Lower leg skin (tissue), 4 donors: ENCODE measurements at regions not wholly inside any gene's neighbourhood (a gene's known extent, or its start where the extent isn't known, plus 50 kb on each side); places are given as distances from the start of the nearest gene placed in this dataset.
A peak's percentile ranks its signal among the peaks of the same experiment; 100 is the strongest.
"Not testable (repeated sequence)": the region's sequence is repeated elsewhere in the genome, so short reads cannot be mapped to it uniquely, and the experiment has no call there.

Source experiments
- DNase-seq, 2 donors: peaks; one replicate each; pipeline ENCODE4 v3.0.0-alpha.2; 2019; ENCODE audit warnings: low spot score in 2 of 2
- H3K4me3 ChIP-seq: fragments of 200-600 bp; sonication (generic); 2 replicates; pipeline ENCODE4 v1.5.1; 2017; ENCODE audit warnings: mild to moderate bottlenecking, low read depth; ENCODE audit not compliant: poor library complexity, severe bottlenecking
- POLR2A ChIP-seq, 2 donors: fragments of 450-650 bp; IDR thresholded peaks; one replicate each; pipeline ENCODE4 v1.6.1; 2016 to 2017; ENCODE audit warnings: antibody characterized with exemption in 2 of 2, mild to moderate bottlenecking in 1 of 2, moderate library complexity in 1 of 2
- WGBS, 2 donors: methylation state at CpG; one replicate each; pipeline ENCODE4 v1.1.5; 2018; 5-methylcytosine and 5-hydroxymethylcytosine counted together
- intact Hi-C: fragments of 100-400 bp; cut with DNase I; formaldehyde crosslinking; loops from one replicate; pipeline ENCODE4 v1.15.0; 2023; ENCODE audit warnings: low total_unique reads
- TF ChIP-seq, protein P1 (sequence below), 3 donors: fragments of 450-650 bp; IDR thresholded peaks; one replicate each; pipeline ENCODE4 v1.5.1; 2016; ENCODE audit warnings: antibody characterized with exemption in 3 of 3, mild to moderate bottlenecking in 3 of 3, moderate library complexity in 2 of 3

DNA sequence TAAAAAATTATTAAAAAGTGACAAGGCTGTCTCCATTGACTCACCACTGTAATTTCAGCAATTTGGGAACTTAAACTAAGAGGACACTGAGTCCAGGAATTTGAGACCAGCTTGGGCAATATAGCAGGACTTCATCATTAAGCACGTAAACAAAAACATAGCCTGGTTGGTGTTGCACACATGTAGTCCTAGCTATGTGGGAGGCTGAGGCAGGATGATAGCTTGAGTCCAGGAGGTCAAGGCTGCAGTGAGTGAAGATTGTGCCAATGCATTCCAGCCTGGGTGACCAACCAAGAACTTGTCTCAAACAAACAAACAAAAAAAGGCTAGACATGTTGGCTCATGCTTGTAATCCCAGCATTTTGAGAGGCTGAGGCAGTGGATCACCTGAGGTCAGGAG, 439.4 kb upstream of the TSPY4 start:
- TF ChIP-seq, protein P1, sequence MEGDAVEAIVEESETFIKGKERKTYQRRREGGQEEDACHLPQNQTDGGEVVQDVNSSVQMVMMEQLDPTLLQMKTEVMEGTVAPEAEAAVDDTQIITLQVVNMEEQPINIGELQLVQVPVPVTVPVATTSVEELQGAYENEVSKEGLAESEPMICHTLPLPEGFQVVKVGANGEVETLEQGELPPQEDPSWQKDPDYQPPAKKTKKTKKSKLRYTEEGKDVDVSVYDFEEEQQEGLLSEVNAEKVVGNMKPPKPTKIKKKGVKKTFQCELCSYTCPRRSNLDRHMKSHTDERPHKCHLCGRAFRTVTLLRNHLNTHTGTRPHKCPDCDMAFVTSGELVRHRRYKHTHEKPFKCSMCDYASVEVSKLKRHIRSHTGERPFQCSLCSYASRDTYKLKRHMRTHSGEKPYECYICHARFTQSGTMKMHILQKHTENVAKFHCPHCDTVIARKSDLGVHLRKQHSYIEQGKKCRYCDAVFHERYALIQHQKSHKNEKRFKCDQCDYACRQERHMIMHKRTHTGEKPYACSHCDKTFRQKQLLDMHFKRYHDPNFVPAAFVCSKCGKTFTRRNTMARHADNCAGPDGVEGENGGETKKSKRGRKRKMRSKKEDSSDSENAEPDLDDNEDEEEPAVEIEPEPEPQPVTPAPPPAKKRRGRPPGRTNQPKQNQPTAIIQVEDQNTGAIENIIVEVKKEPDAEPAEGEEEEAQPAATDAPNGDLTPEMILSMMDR (IDR thresholded peaks at IDR 0.05) = no peak
- TF ChIP-seq POLR2A (IDR thresholded peaks at IDR 0.05) = no peak
- WGBS, 2 donors = 100% methylated on average over 1 of the region's 1 CpG; no CpG with 5 or more reads in 1 of the 2 donors

DNA sequence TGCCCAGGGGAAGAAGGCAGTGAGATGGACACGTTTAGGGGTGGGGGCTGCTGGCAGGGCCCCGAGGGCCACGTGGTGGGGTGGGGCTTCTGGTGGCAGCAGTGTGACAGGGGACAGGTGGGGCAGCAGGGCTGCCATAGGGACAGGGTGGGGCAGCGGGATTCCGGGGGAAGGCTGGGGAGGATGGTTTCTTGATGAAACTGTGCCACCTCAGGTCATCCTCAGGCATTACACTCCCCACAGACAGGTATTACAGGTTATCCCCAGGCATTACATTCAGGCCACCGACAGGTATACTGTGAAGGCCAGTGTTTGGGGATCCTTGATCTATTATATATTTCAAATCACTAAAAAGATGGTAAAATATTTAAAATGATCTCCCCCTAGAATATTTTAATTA, 432.1 kb upstream of the TSPY4 start:
- 32% methylated on average over 6 of the region's 6 CpGs; no CpG with 5 or more reads in 1 of the 2 donors for WGBS, 2 donors
- TF ChIP-seq POLR2A (IDR thresholded peaks at IDR 0.05) = no peak
- TF ChIP-seq, protein P1 (IDR thresholded peaks at IDR 0.05) = no peak
- no peak overlapping the region for H3K4me3 ChIP-seq
- no peak for DNase-seq
- intact Hi-C loops = no loop called here

More for the DNA sequence above, 439.4 kb upstream of the TSPY4 start:
- intact Hi-C loops = no loop called here
- no peak overlapping the region for H3K4me3 ChIP-seq
- DNase-seq = no peak

DNA sequence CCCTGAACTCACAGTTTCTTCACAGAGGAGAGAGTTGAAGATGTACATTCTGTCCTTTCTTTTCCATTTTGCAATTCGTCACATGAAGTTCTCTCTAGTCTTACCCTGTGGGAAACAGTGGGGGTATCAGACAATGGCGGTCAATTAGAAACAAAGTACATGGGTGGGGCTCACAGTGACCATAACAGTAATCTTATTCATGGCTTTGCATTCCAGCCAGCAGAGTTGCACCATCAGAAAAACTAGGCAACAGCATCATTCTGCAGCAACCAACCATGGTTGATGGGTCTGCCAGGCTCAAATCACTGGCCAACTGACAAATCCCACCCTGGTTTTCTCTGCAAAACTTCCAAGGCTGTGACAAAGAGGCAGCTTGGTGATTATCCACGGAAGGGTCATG, 414.7 kb upstream of the TSPY4 start:
- WGBS, 2 donors = 55% methylated on average over 3 of the region's 3 CpGs; no CpG with 5 or more reads in 1 of the 2 donors
- H3K4me3 ChIP-seq, intact Hi-C loops: not testable (repeated sequence)
- DNase-seq = peak in 1 of 2 donors; percentile 51
